ENCODE measurements at regions not wholly inside any gene's neighbourhood (a gene's known extent, or its start where the extent isn't known, plus 50 kb on each side); places are given as distances from the start of the nearest gene placed in this dataset.

GRCh38 chr11:116111546-116111945 is 607.3 kb upstream of the CADM1 start:
- Histone ChIP-seq H3K4me2 (ENCODE audit: unreplicated experiment) (no peak overlapping the region), H4K20me1 (ENCODE audit: insufficient read depth) (no peaks in the 10 kb centered on the region; the same call in 1 of the 2 replicates), H3K79me2 (ENCODE audit: insufficient read depth) (no peaks in the 10 kb centered on the region), H3K36me3 (ENCODE audit: low read depth) (no peaks in the 10 kb centered on the region), H2AFZ (no peak overlapping the region), H3K9me3 (ENCODE audit: low read depth) (no peaks in the 10 kb centered on the region), H3K4me1 (ENCODE audit: insufficient read depth) (no peaks in the 10 kb centered on the region), H3K27ac (no peak overlapping the region), H3K27me3 (replicated peaks; ENCODE audit: insufficient read depth) (no peaks in the 10 kb centered on the region), H3K9me2 (ENCODE audit: insufficient read depth) (no peaks in the 10 kb centered on the region), H3K9ac (no peak overlapping the region), H3F3A (ENCODE audit: insufficient read depth) (no peaks in the 10 kb centered on the region), H3K4me3 (no peak overlapping the region)
- 18 to 24% methylated on average over 3 of the region's 3 CpGs for WGBS, 2 experiments (ENCODE audit: low coverage in 1 of 2, low lambda C conversion rate in 2 of 2, missing lambda C conversion rate in 2 of 2)
- no peak for TF ChIP-seq EZH2phosphoT487 (IDR thresholded peaks at IDR 0.05; ENCODE audit: insufficient read depth, low read depth)
- no peak for TF ChIP-seq EZH2 (IDR thresholded peaks at IDR 0.05; ENCODE audit: insufficient read depth, poor library complexity, severe bottlenecking)
- DNase-seq: no peak
- in situ Hi-C loops (cut with MboI): no loop called here

DNA sequence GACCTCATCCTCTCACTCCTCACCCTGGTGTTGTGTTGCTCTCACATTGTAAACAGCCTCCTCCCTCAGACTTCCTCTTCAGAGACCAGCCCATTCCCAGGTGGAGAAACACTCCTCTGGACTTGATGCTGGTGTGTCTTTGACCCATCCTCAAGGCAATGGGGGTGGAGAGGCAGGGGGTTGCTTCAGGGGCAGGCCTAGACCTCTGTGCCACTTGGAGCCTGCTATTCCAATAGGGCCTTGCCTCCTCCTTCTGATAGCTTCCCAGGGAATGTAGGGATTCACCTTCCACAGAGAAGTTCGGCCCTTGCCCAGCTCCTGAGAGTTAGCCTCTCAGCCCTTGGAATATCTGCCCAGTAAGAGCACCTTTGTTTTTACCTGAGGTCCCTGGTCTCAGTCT is 606.6 kb upstream of the CADM1 start:
- Histone ChIP-seq H3K36me3 (ENCODE audit: low read depth) (no peaks in the 10 kb centered on the region), H4K20me1 (ENCODE audit: insufficient read depth) (no peaks in the 10 kb centered on the region), H3K4me2 (ENCODE audit: unreplicated experiment) (no peak overlapping the region), H3F3A (ENCODE audit: insufficient read depth) (no peaks in the 10 kb centered on the region), H3K9me3 (ENCODE audit: low read depth) (no peaks in the 10 kb centered on the region), H3K79me2 (ENCODE audit: insufficient read depth) (no peaks in the 10 kb centered on the region), H3K9me2 (ENCODE audit: insufficient read depth) (no peaks in the 10 kb centered on the region), H3K27ac (no peak overlapping the region), H3K4me1 (ENCODE audit: insufficient read depth) (no peaks in the 10 kb centered on the region), H3K27me3 (replicated peaks; ENCODE audit: insufficient read depth) (no peaks in the 10 kb centered on the region), H3K9ac (no peak overlapping the region), H2AFZ (no peak overlapping the region), H3K4me3 (no peak overlapping the region)
- TF ChIP-seq EZH2phosphoT487 (IDR thresholded peaks at IDR 0.05; ENCODE audit: insufficient read depth, low read depth) (no peak), EZH2 (IDR thresholded peaks at IDR 0.05; ENCODE audit: insufficient read depth, poor library complexity, severe bottlenecking) (no peak)
- 0% methylated on average over 1 of the region's 1 CpG for WGBS, 2 experiments (ENCODE audit: low coverage in 1 of 2, low lambda C conversion rate in 2 of 2, missing lambda C conversion rate in 2 of 2)
- in situ Hi-C loops (cut with MboI): no loop called here
- no peak for DNase-seq

DNA sequence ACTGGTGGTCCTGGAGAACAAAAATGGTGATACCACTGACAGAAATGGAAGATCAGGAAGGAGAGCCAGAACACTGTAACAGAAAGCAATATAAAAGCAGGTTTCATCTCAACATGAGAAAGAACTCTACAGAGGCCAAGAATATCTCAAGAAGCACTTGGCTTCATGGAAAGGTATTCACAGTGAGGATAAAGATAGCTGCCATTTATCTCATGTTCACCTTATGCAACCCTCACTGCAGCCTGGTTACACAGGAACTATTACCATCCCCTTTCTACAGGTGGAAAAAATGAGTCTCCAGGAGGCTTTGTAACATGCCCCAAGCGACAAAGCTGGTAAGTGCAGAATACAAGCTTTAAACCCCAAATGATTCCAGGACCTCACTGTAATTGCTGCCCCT is 606.1 kb upstream of the CADM1 start:
- DNase-seq: no peak
- no peaks in the 10 kb centered on the region for H3K36me3 ChIP-seq (ENCODE audit: low read depth)
- in situ Hi-C loops (cut with MboI): no loop called here
- H2AFZ ChIP-seq: no peak overlapping the region
- H4K20me1 ChIP-seq (ENCODE audit: insufficient read depth): no peaks in the 10 kb centered on the region
- H3K4me3 ChIP-seq: no peak overlapping the region
- no peak overlapping the region for H3K4me2 ChIP-seq (ENCODE audit: unreplicated experiment)
- H3K79me2 ChIP-seq (ENCODE audit: insufficient read depth): no peaks in the 10 kb centered on the region
- H3K27ac ChIP-seq: no peak overlapping the region
- H3K27me3 ChIP-seq (replicated peaks; ENCODE audit: insufficient read depth): no peaks in the 10 kb centered on the region
- no peak overlapping the region for H3K9ac ChIP-seq
- no peak for TF ChIP-seq EZH2phosphoT487 (IDR thresholded peaks at IDR 0.05; ENCODE audit: insufficient read depth, low read depth)
- no peak for TF ChIP-seq EZH2 (IDR thresholded peaks at IDR 0.05; ENCODE audit: insufficient read depth, poor library complexity, severe bottlenecking)
- 0 to 25% methylated on average over 1 of the region's 1 CpG for WGBS, 2 experiments (ENCODE audit: low coverage in 1 of 2, low lambda C conversion rate in 2 of 2, missing lambda C conversion rate in 2 of 2)
- H3K9me3 ChIP-seq (ENCODE audit: low read depth): no peaks in the 10 kb centered on the region
- no peaks in the 10 kb centered on the region for H3K4me1 ChIP-seq (ENCODE audit: insufficient read depth)
- no peaks in the 10 kb centered on the region for H3K9me2 ChIP-seq (ENCODE audit: insufficient read depth)
- H3F3A ChIP-seq (ENCODE audit: insufficient read depth): no peaks in the 10 kb centered on the region

DNA sequence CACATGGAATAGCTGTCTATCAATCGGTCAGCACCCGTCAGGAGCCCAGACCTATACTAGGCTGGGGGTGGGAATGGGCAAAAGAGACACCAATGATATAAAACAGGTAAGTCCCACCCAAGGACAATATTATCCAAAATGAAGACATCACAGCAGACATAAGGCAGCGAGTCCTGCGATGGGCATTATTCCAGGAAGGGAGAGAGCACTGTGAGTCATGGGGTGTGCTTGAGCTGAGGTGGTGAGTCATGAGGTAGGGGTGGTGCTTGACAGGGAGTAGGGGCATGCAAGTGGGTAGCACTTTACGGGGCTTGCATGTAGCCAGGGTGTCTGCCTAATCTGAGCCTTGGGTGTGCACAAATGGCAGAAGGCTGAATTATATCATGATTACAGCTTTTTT is 605.0 kb upstream of the CADM1 start:
- WGBS, 2 experiments (ENCODE audit: low coverage in 1 of 2, low lambda C conversion rate in 2 of 2, missing lambda C conversion rate in 2 of 2): 43 to 50% methylated on average over 5 of the region's 5 CpGs
- H3K27ac ChIP-seq: no peak overlapping the region
- H4K20me1 ChIP-seq (ENCODE audit: insufficient read depth): no peaks in the 10 kb centered on the region
- H3K9me3 ChIP-seq (ENCODE audit: low read depth): no peaks in the 10 kb centered on the region
- no peak overlapping the region for H3K9ac ChIP-seq
- no peaks in the 10 kb centered on the region for H3K9me2 ChIP-seq (ENCODE audit: insufficient read depth)
- DNase-seq: peak; percentile 34
- H3K36me3 ChIP-seq (ENCODE audit: low read depth): no peaks in the 10 kb centered on the region
- no peak overlapping the region for H2AFZ ChIP-seq
- no peaks in the 10 kb centered on the region for H3K27me3 ChIP-seq (replicated peaks; ENCODE audit: insufficient read depth)
- no peak overlapping the region for H3K4me3 ChIP-seq
- H3K4me1 ChIP-seq (ENCODE audit: insufficient read depth): no peaks in the 10 kb centered on the region
- in situ Hi-C loops (cut with MboI): no loop called here
- TF ChIP-seq EZH2phosphoT487 (IDR thresholded peaks at IDR 0.05; ENCODE audit: insufficient read depth, low read depth): no peak
- no peak for TF ChIP-seq EZH2 (IDR thresholded peaks at IDR 0.05; ENCODE audit: insufficient read depth, poor library complexity, severe bottlenecking)
- H3K4me2 ChIP-seq (ENCODE audit: unreplicated experiment): no peak overlapping the region
- H3F3A ChIP-seq (ENCODE audit: insufficient read depth): no peaks in the 10 kb centered on the region
- H3K79me2 ChIP-seq (ENCODE audit: insufficient read depth): no peaks in the 10 kb centered on the region

DNA sequence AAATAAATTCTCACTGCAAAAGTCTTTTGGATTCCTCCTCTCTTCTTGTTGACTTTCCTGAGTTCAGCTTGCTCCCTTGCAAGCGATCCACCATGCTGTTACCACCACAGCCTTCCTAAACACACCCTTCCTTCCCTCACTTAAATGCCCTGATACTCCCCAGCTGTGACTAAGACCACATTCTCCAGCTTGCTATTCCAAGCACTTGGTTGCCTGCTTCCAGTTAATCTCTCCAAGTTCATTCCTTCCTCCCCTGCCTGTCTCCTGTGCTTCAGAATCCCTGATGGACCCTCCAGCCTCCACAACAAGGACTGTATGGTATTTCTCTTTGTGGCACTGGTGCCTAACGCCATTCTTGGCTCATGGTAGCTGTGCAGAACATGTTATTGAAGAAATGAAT is 603.9 kb upstream of the CADM1 start:
- Histone ChIP-seq H3K9me2 (ENCODE audit: insufficient read depth) (no peaks in the 10 kb centered on the region), H4K20me1 (ENCODE audit: insufficient read depth) (no peaks in the 10 kb centered on the region), H3K4me3 (no peak overlapping the region), H3K9me3 (ENCODE audit: low read depth) (no peaks in the 10 kb centered on the region), H3K27me3 (replicated peaks; ENCODE audit: insufficient read depth) (no peaks in the 10 kb centered on the region), H3K36me3 (ENCODE audit: low read depth) (no peaks in the 10 kb centered on the region), H3F3A (ENCODE audit: insufficient read depth) (no peaks in the 10 kb centered on the region), H3K4me1 (ENCODE audit: insufficient read depth) (no peaks in the 10 kb centered on the region), H3K79me2 (ENCODE audit: insufficient read depth) (no peaks in the 10 kb centered on the region), H2AFZ (no peak overlapping the region), H3K4me2 (ENCODE audit: unreplicated experiment) (no peak overlapping the region), H3K27ac (no peak overlapping the region), H3K9ac (no peak overlapping the region)
- in situ Hi-C loops (cut with MboI): no loop called here
- TF ChIP-seq EZH2 (IDR thresholded peaks at IDR 0.05; ENCODE audit: insufficient read depth, poor library complexity, severe bottlenecking): no peak
- no peak for TF ChIP-seq EZH2phosphoT487 (IDR thresholded peaks at IDR 0.05; ENCODE audit: insufficient read depth, low read depth)
- 7 to 17% methylated on average over 2 of the region's 2 CpGs for WGBS, 2 experiments (ENCODE audit: low coverage in 1 of 2, low lambda C conversion rate in 2 of 2, missing lambda C conversion rate in 2 of 2)
- no peak for DNase-seq

Data from GM23248 (cell line).